Stomach (tissue), 4 donors: ENCODE measurements at regions not wholly inside any gene's neighbourhood (a gene's known extent, or its start where the extent isn't known, plus 50 kb on each side); places are given as distances from the start of the nearest gene placed in this dataset.

Experiments
- CTCF ChIP-seq, 7 experiments: fragments of 450-650 bp in 4 of 7; fragments of 200-600 bp in 3 of 7; sonication (generic) in 3 of 7; IDR thresholded peaks; one replicate each; pipeline ENCODE4 v1.5.1; 2016 to 2019; ENCODE audit warnings: antibody characterized with exemption in 7 of 7, control low read depth in 2 of 7, mild to moderate bottlenecking in 1 of 7
- POLR2A ChIP-seq, 4 donors: fragments of 450-650 bp; IDR thresholded peaks; one replicate each; pipeline ENCODE4 v1.6.1; 2016; ENCODE audit warnings: antibody characterized with exemption in 4 of 4, control low read depth in 2 of 4, mild to moderate bottlenecking in 1 of 4, moderate library complexity in 1 of 4
- POLR2AphosphoS5 ChIP-seq, 3 donors: sonication (generic); formaldehyde crosslinking; IDR thresholded peaks; one replicate each; pipeline ENCODE4 v1.6.1; 2016; ENCODE audit warnings: antibody characterized with exemption in 3 of 3

DNA sequence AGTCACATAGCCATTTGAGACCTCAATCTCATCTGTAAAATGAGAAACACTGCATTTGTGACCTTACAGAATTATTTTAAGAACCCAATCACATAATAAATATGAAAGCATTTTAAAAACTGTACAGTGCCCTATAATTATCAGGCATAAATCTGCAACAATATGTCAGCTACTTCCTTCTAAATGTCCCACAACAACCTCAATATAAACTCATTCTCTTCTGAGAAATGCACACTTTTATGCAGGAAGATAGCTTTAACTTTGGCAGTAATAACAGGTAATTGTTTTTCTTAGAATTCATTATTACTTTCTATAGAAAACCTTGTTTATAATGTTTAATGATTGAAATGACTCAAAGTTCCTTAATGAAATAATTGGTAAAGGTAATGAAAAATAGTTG, 400.7 kb upstream of the AGTR1 start:
- TF ChIP-seq CTCF (IDR thresholded peaks at IDR 0.05): no peak
- no peak for TF ChIP-seq POLR2AphosphoS5 (IDR thresholded peaks at IDR 0.05)
- no peak for TF ChIP-seq POLR2A (IDR thresholded peaks at IDR 0.05)
